KMS-11 (cell line): ENCODE measurements at regions not wholly inside any gene's neighbourhood (a gene's known extent, or its start where the extent isn't known, plus 50 kb on each side); places are given as distances from the start of the nearest gene placed in this dataset.

ENCODE experiments used
- H2AFZ ChIP-seq: fragments of 200-600 bp; sonication (generic); 2 replicates; pipeline ENCODE4 v1.6.1; 2016; ENCODE audit warnings: antibody characterized with exemption, mixed run types, low read depth
- H3K27ac ChIP-seq: fragments of 200-600 bp; sonication (generic); 2 replicates; pipeline ENCODE4 v1.6.1; 2016; ENCODE audit warnings: mild to moderate bottlenecking, mixed run types
- H3K27me3 ChIP-seq: fragments of 200-600 bp; sonication (generic); 2 replicates; pipeline ENCODE4 v1.6.1; 2017; ENCODE audit warnings: mild to moderate bottlenecking, low read depth, mixed run types, moderate library complexity; ENCODE audit not compliant: insufficient read depth
- H3K36me3 ChIP-seq: fragments of 200-600 bp; sonication (generic); 2 replicates; pipeline ENCODE4 v1.6.1; 2017; ENCODE audit warnings: mild to moderate bottlenecking, mixed run types; ENCODE audit not compliant: insufficient read depth
- H3K4me1 ChIP-seq: fragments of 200-600 bp; sonication (generic); 2 replicates; pipeline ENCODE4 v1.6.1; 2016; ENCODE audit warnings: mild to moderate bottlenecking, low read depth, mixed run types; ENCODE audit not compliant: poor library complexity, severe bottlenecking
- H3K4me2 ChIP-seq: fragments of 200-600 bp; sonication (generic); 2 replicates; pipeline ENCODE4 v1.7.0; 2016; ENCODE audit warnings: mild to moderate bottlenecking, mixed run types
- H3K4me3 ChIP-seq: fragments of 200-600 bp; sonication (generic); IDR thresholded peaks from 2 replicates; pipeline ENCODE4 v1.6.1; 2017; ENCODE audit warnings: low read depth, low read length, mixed read lengths; ENCODE audit not compliant: insufficient read depth
- H3K79me2 ChIP-seq: fragments of 200-600 bp; sonication (generic); 2 replicates; pipeline ENCODE4 v1.6.1; 2016; ENCODE audit warnings: low read depth, mixed run types; ENCODE audit not compliant: insufficient read depth
- H3K9ac ChIP-seq: fragments of 200-600 bp; sonication (generic); 2 replicates; pipeline ENCODE4 v1.6.1; 2016; ENCODE audit warnings: mild to moderate bottlenecking, mixed run types
- H4K20me1 ChIP-seq: fragments of 200-600 bp; sonication (generic); 2 replicates; pipeline ENCODE4 v1.6.1; 2016; ENCODE audit warnings: mild to moderate bottlenecking, mixed run types; ENCODE audit not compliant: insufficient read depth
- TF ChIP-seq, protein P1 (sequence below): fragments of 200-600 bp; sonication (generic); conservative IDR thresholded peaks from 2 replicates; pipeline ENCODE4 v1.6.1; 2017; ENCODE audit warnings: low read depth, mild to moderate bottlenecking, antibody characterized with exemption, low read length, moderate library complexity, mixed read lengths

DNA sequence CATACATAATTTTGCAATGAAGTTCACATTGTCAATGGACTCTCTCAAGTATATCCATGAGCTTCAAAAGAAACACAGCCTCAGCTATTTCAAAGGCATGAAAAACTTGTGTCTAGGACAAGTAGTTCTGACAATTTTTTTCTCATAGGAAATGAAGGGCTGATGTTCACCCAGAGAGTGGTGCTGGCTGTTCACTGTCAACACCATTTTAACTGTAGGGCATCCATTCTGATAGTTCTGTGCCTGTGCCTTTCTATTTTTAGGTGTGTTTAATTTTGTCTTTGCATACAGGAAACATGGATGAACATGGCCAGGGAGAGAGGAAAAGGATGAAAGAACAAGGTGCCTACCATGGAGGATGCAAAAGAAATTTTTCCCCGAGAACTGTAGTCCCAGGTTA, 135.3 kb upstream of the MAP9 start:
- TF ChIP-seq, protein P1, sequence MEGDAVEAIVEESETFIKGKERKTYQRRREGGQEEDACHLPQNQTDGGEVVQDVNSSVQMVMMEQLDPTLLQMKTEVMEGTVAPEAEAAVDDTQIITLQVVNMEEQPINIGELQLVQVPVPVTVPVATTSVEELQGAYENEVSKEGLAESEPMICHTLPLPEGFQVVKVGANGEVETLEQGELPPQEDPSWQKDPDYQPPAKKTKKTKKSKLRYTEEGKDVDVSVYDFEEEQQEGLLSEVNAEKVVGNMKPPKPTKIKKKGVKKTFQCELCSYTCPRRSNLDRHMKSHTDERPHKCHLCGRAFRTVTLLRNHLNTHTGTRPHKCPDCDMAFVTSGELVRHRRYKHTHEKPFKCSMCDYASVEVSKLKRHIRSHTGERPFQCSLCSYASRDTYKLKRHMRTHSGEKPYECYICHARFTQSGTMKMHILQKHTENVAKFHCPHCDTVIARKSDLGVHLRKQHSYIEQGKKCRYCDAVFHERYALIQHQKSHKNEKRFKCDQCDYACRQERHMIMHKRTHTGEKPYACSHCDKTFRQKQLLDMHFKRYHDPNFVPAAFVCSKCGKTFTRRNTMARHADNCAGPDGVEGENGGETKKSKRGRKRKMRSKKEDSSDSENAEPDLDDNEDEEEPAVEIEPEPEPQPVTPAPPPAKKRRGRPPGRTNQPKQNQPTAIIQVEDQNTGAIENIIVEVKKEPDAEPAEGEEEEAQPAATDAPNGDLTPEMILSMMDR = no peak
- no peak overlapping the region for H3K9ac ChIP-seq
- no peaks in the 10 kb centered on the region for H3K79me2 ChIP-seq
- H3K4me3 ChIP-seq = no peak overlapping the region
- no peak overlapping the region for H3K27ac ChIP-seq
- no peaks in the 10 kb centered on the region for H4K20me1 ChIP-seq
- no peak overlapping the region for H2AFZ ChIP-seq
- no peaks in the 10 kb centered on the region for H3K36me3 ChIP-seq
- no peaks in the 10 kb centered on the region for H3K27me3 ChIP-seq
- no peak overlapping the region for H3K4me2 ChIP-seq
- no peaks in the 10 kb centered on the region for H3K4me1 ChIP-seq

DNA sequence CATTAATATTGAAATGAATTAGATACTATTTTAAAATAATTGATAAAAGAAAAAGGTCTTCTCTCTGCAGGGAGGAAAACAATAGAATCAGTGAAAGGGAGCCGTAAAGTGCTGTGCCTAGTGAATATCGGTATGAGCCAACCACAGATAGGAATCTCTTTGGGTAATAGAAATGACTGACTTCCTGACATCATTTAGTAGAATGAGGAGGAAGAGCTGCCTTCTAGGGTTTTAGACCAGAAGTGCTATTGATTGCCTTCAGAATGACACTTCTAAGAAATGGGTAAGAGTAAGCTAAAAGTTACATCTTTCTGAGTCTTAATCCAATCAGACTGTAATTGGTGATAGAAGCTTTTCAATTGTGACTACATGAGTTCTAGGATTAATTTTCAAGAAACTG, 134.0 kb upstream of the MAP9 start:
- Histone ChIP-seq H3K27ac (no peak overlapping the region), H4K20me1 (no peaks in the 10 kb centered on the region), H3K36me3 (no peaks in the 10 kb centered on the region), H3K9ac (no peak overlapping the region), H3K4me2 (no peak overlapping the region), H3K4me3 (no peak overlapping the region), H3K79me2 (no peaks in the 10 kb centered on the region), H3K4me1 (no peaks in the 10 kb centered on the region), H2AFZ (no peak overlapping the region), H3K27me3 (no peaks in the 10 kb centered on the region)
- TF ChIP-seq, protein P1 = no peak

DNA sequence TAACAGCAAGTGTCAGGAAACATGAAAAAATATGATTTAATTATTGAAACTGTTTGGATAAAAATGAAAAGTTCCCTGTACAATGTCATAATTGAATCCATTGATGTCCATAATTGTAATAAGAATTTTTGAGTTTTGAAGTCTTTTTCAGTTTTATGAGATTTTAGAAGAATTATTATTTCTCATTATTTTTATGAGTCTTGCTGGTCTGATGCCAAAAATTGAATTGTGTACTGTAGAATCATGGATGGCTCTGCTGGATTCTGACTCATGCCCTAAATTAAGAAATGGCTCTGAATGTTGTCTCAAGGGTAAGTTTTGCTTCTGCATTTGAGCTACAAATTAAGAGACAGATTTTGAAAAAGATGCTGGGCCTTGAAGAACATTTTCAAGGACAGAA, 132.8 kb upstream of the MAP9 start:
- H3K27ac ChIP-seq = no peak overlapping the region
- H3K27me3 ChIP-seq = no peaks in the 10 kb centered on the region
- TF ChIP-seq, protein P1 = no peak
- H3K4me2 ChIP-seq = no peak overlapping the region
- no peaks in the 10 kb centered on the region for H3K36me3 ChIP-seq
- H3K4me3 ChIP-seq = no peak overlapping the region
- no peak overlapping the region for H3K9ac ChIP-seq
- no peaks in the 10 kb centered on the region for H3K4me1 ChIP-seq
- no peak overlapping the region for H2AFZ ChIP-seq
- no peaks in the 10 kb centered on the region for H4K20me1 ChIP-seq
- H3K79me2 ChIP-seq = no peaks in the 10 kb centered on the region

DNA sequence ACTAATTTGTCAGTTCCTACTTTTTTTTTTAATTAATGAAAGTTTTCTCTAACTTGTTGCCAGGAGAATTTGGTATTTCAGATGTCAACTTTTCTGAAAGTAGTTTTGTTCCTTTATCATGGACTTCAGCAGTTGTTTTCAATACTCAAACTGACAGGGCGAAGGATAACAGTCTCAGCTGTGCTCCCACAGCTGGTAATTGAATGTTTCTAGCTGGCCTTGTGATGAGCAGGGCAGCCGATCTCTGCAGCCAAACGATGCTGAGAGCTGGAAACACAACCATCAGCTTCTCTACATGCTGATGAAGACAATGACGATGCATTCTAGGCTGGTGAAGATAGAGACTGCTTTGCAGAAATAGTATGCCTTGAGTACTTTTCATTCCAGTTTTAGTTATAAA, 130.0 kb upstream of the MAP9 start:
- no peaks in the 10 kb centered on the region for H3K4me1 ChIP-seq
- no peaks in the 10 kb centered on the region for H3K79me2 ChIP-seq
- H3K4me2 ChIP-seq = no peak overlapping the region
- H4K20me1 ChIP-seq = no peaks in the 10 kb centered on the region
- no peaks in the 10 kb centered on the region for H3K27me3 ChIP-seq
- TF ChIP-seq, protein P1 = no peak
- no peak overlapping the region for H3K27ac ChIP-seq
- no peak overlapping the region for H3K9ac ChIP-seq
- no peak overlapping the region for H3K4me3 ChIP-seq
- H2AFZ ChIP-seq = no peak overlapping the region
- no peaks in the 10 kb centered on the region for H3K36me3 ChIP-seq

DNA sequence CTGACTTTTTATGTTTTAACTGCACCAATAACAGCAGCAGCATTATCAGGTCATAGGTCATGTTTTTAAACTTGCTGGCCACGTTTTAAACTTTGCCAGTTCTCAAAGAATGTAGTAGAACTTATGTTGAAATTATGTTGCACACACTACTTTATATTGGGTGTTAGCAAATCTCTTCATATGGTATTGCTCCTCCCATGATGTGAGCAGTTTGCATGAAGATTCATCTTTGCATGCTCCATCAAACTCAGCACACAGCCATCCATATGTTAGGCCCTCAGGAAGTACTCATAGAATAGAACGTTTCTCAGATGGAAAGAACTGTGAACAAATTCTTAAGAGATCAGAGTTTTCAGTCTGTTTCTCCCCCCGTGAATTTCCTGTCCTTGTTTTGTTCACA, 128.6 kb upstream of the MAP9 start:
- Histone ChIP-seq H3K27ac (no peak overlapping the region), H3K9ac (no peak overlapping the region), H3K79me2 (no peaks in the 10 kb centered on the region), H2AFZ (no peak overlapping the region), H3K36me3 (no peaks in the 10 kb centered on the region), H4K20me1 (no peaks in the 10 kb centered on the region), H3K27me3 (no peaks in the 10 kb centered on the region), H3K4me3 (no peak overlapping the region), H3K4me2 (no peak overlapping the region), H3K4me1 (no peaks in the 10 kb centered on the region)
- TF ChIP-seq, protein P1 = no peak
